ENCODE measurements at regions not wholly inside any gene's neighbourhood (a gene's known extent, or its start where the extent isn't known, plus 50 kb on each side); places are given as distances from the start of the nearest gene placed in this dataset.

GRCh38 chr6:126945812-126946360 is 172.6 kb upstream of the RSPO3 start:
- H3K4me3 ChIP-seq, result no peak overlapping the region
- peak overlapping the region; percentile 51 to 55 for H3K27ac ChIP-seq
- H3K36me3 ChIP-seq, result no peaks in the 10 kb centered on the region
- H3K9me3 ChIP-seq, result no peaks in the 10 kb centered on the region
- DNase-seq, result no peak
- TF ChIP-seq CTCF (IDR thresholded peaks at IDR 0.05) (no peak), POLR2A (IDR thresholded peaks at IDR 0.05) (no peak)
- intact Hi-C loops (cut with DNase I; ENCODE audit: low total_unique reads), result no loop called here
- H3K4me1 ChIP-seq, result peaks cover 4 to 5% of the 10 kb centered on the region in 2 donors
- no peaks in the 10 kb centered on the region for H3K27me3 ChIP-seq

- H3K4me1 ChIP-seq, result peaks cover 4 to 5% of the 10 kb centered on the region in 2 donors
- no peaks in the 10 kb centered on the region for H3K36me3 ChIP-seq
- intact Hi-C loops (cut with DNase I; ENCODE audit: low total_unique reads), result no loop called here
- no peaks in the 10 kb centered on the region for H3K9me3 ChIP-seq
- no peaks in the 10 kb centered on the region for H3K27me3 ChIP-seq
- no peak overlapping the region for H3K4me3 ChIP-seq
- peak overlapping the region in 1 of 2 donors; percentile 55 for H3K27ac ChIP-seq
- TF ChIP-seq POLR2A (IDR thresholded peaks at IDR 0.05) (no peak), CTCF (IDR thresholded peaks at IDR 0.05) (no peak)
- peak; percentile 43 to 56 for DNase-seq
Measured at GRCh38 chr6:126947070-126947469, 171.4 kb upstream of the RSPO3 start.

GRCh38 chr6:126949786-126950185 is 168.7 kb upstream of the RSPO3 start:
- no peak overlapping the region for H3K27ac ChIP-seq
- no peaks in the 10 kb centered on the region for H3K9me3 ChIP-seq
- DNase-seq, result no peak
- H3K4me3 ChIP-seq, result no peak overlapping the region
- H3K4me1 ChIP-seq, result peaks cover 4% of the 10 kb centered on the region in 2 donors
- TF ChIP-seq POLR2A (IDR thresholded peaks at IDR 0.05) (no peak), CTCF (IDR thresholded peaks at IDR 0.05) (no peak)
- H3K27me3 ChIP-seq, result no peaks in the 10 kb centered on the region
- intact Hi-C loops (cut with DNase I; ENCODE audit: low total_unique reads), result no loop called here
- no peaks in the 10 kb centered on the region for H3K36me3 ChIP-seq

DNA sequence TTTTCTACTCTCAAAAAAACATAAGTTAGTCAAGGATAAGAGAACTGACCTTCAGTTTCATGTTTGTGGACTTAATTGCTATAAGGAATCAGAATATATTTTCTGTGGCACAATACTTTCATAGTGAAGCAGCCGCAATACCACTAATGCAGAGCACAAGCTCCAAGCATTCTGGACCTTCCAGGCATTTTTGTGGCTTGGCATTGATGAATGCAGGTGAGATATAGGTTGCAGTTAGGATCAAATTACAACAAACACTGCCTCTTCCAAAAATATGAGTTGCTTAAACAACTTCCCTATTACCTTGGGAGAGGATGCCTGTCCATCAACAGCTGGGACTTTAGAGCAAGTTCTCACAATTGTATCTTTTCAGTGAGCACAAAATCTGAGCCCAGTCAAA is 162.8 kb upstream of the RSPO3 start:
- no peak overlapping the region for H3K27ac ChIP-seq
- no peak for TF ChIP-seq POLR2A (IDR thresholded peaks at IDR 0.05)
- TF ChIP-seq CTCF (IDR thresholded peaks at IDR 0.05), result no peak
- DNase-seq, result no peak
- intact Hi-C loops (cut with DNase I; ENCODE audit: low total_unique reads), result no loop called here
- H3K4me3 ChIP-seq, result no peak overlapping the region
- no peaks in the 10 kb centered on the region for H3K36me3 ChIP-seq
- no peaks in the 10 kb centered on the region for H3K4me1 ChIP-seq
- H3K27me3 ChIP-seq, result no peaks in the 10 kb centered on the region
- H3K9me3 ChIP-seq, result no peaks in the 10 kb centered on the region

- H3K4me3 ChIP-seq, result no peak overlapping the region
- no peaks in the 10 kb centered on the region for H3K36me3 ChIP-seq
- H3K27me3 ChIP-seq, result no peaks in the 10 kb centered on the region
- DNase-seq, result no peak
- TF ChIP-seq CTCF (IDR thresholded peaks at IDR 0.05) (no peak), POLR2A (IDR thresholded peaks at IDR 0.05) (no peak)
- H3K27ac ChIP-seq, result no peak overlapping the region
- no peaks in the 10 kb centered on the region for H3K4me1 ChIP-seq
- intact Hi-C loops (cut with DNase I; ENCODE audit: low total_unique reads), result no loop called here
- H3K9me3 ChIP-seq, result no peaks in the 10 kb centered on the region
Measured at GRCh38 chr6:126957721-126958120, 160.8 kb upstream of the RSPO3 start.
